ENCODE measurements at regions not wholly inside any gene's neighbourhood (a gene's known extent, or its start where the extent isn't known, plus 50 kb on each side); places are given as distances from the start of the nearest gene placed in this dataset.
"Not testable (repeated sequence)": the region's sequence is repeated elsewhere in the genome, so short reads cannot be mapped to it uniquely, and the experiment has no call there.

DNA sequence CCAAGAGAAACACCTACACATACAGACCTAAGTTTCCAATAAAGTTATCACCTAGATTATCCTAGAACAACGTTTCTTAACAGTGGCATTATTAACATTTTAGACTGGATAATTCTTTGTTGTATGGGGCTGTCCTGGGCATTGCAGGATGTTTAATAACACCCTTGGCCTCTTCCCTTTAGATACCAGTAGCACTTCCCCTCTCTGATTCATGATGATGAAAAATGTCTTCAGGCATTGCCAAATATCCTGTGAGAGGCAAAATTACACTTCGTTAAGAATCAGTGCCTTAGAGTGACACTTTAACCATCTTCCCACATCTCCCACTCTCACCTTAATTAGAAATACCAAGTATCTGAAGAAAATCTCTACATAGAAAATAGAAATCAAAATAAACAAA, 352.6 kb downstream of the CGGBP1 start:
- DNase-seq: no peak

DNA sequence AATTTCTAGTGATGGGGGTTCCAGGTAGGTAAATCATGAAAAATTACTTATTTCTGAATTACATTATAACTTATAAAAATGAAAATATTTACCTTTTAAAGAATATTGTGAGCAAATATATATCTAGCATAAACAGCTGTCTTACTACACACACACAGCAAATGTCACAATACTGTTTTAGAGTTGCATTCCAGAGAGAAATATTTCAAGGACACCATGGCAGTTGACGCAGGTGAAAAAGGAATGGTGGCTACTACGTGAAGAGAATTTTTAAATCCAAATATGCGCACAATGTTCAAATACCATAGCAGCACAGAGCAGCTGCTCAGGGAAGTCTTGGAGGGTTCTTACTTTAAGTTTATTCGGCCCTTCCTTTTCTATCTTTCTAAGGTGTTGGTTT, 356.2 kb downstream of the CGGBP1 start:
- no peak for DNase-seq

DNA sequence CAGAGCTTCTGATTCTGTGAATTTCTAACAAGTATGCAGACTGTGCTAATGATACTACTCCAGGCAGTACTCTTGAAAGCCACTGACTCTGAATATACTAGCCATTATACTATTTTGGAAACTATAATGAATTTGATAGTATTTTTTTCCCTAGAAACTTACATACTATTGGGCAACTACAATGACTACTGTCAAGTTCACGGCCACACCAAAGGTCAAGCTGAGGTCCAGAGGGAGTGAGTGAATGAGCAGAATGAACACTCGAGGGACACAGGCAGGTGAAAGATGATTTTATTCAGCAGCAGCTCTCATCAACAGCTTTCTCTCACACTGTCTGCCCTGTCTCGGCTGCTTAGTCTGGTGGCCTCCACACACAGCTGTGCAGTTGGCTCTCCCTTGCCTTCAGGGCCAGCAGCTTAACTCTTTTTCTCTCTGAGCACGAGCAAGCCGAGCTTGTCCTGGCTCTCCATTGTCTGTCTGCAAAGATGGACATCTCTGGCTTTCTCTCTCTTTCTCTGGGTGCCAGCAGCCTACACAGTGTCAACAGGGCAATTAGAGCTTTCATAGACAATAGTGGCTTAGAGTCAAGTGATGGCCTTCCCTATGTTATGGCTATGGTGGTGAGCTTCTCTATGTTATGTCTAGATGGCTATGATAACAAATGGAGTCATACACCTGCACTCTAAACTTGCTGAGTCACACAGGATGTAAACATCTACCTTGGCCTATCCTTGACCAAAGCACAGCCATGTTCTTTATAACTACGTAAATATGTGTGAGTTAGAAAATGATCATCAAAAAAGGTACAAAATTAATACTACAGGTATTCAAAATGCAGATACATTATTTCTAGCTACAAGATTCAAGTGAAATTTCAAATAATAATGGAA, 362.4 kb downstream of the CGGBP1 start:
- peak in 2 of 3 experiments; percentile 12 to 23 for DNase-seq

DNA sequence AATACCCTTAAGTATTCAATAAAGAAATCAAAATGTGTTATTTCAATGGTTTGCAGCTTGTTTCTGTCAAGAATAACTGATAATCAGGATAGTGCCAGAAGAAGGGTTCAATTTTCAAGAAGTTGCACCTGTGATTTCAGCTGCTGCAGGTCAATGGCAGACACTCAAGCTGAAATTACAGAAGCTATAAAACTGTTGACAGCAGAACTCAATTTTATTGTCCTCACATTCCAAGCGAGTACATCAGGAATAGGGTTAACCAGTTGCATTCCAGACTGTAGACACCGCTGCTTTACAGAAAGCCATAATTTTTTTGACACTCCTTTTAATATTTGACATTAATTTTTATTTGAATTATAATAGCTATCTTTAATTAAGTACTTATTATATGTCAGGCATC, 364.1 kb downstream of the CGGBP1 start:
- DNase-seq: peak in 1 of 3 experiments; percentile 70

DNA sequence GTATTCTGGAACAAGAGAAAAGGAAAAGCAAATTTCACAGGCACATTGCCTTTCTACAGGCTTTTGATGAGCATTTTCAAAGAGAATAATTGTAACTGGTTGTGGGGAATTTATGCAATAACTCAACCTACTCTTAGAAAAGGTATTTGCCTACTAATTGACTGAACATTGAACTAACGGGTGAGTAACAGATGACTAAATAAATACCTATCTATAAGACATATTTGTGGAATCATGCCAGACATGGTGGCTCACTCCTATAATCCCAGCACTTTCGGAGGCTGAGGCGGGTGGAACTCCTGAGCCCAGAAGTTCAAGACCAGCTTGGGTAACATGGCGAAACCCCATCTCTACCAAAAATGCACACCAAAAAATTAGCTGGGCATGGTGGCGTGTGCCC, 367.7 kb downstream of the CGGBP1 start:
- no peak for DNase-seq

DNA sequence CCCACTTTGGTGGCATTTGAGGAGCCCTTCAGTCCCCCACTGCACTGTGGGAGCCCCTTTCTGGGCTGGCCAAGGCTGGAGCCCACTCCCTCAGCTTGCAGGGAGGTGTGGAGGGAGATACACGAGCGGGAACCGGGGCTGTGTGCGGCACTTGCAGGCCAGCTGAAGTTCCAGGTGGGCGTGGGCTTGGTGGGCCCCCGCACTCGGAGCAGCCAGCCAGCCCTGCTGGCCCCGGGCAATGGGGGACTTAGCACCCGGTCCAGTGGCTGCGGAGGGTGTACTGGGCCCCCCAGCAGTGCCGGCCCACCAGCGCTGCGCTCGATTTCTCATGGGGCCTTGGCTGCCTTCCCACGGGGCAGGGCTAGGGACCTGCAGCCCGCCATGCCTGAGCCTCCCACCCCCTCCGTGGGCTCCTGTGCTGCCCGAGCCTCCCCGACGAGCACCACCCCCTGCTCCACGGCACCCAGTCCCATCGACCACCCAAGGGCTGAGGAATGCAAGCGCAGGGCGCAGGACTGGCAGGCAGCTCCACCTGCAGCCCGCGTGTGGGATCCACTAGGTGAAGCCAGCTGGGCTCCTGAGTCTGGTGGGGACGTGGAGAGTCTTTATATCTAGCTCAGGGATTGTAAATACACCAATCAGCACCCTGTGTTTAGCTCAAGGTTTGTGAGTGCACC, 379.7 kb downstream of the CGGBP1 start:
- DNase-seq: not testable (repeated sequence)

DNA sequence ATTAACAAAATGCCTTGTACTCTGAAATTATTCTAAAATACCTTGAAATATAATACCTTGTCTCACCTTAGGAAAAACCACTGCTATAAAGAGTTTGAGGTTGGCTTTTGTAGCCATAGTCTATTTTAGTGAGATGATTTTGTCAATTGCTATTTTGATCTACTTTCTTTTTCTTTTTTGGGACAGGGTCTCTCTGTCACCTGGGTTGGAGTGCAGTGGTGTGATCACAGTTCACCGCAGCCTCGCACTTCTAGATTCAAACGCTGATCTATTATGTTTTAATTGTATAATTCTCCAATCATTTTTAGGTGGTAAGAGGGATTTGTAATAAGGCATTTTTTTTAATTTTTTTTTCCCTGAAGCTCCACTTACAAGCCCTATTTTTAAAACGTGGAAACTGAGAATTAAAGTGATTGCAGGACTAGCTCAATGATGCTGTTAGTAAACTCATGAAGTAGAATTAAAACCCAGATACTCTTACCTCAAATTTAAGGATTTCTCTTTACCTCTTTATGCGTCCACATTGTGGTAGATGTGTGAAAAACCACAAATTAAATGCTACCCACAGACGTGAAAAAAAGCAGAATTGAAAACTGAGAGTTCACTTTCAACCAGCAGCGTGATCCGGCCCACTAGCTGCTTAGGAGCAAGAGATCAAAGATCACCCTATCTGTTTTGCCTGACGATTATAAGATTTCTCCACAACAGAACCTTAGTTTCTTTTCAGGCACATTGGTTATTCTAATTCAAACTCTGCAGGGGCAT, 384.2 kb downstream of the CGGBP1 start:
- DNase-seq: no peak

DNA sequence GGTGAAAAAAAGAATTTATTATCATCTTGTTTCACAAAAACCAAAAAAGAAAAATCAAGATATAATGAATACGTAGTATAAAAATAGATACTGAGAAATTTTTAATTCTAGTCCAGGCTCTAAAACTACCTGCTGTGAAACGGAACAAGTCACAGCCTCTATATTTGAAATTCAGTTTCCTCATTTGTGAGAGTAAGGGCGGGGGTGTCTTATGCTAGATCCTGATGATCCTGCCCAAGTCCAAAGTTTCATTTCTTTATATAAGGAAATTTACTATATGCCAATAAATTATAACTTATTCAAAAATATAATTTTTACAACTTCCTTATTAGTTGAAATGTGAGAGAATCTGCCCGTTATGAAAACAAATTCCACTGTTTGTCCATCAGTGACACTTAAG, 385.7 kb downstream of the CGGBP1 start:
- no peak for DNase-seq

DNA sequence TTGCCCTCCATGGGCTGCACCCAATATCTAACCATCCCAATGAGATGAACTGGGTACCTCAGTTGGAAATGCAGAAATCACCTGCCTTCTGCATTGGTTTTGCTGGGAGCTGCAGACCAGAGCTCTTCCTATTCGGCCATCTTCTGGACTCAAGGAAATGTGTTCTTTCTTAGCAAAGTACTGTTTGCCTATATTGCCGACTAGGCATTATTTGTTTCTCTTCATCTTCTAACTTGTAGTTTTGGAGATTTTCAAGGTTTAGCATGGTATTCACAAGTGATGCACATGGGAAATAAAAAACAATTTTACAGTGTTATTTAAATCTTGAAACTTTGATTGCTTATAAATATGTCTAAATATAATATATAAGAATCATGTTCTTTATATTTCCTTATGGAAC, 377.8 kb upstream of the POU1F1 start:
- no peak for DNase-seq

DNA sequence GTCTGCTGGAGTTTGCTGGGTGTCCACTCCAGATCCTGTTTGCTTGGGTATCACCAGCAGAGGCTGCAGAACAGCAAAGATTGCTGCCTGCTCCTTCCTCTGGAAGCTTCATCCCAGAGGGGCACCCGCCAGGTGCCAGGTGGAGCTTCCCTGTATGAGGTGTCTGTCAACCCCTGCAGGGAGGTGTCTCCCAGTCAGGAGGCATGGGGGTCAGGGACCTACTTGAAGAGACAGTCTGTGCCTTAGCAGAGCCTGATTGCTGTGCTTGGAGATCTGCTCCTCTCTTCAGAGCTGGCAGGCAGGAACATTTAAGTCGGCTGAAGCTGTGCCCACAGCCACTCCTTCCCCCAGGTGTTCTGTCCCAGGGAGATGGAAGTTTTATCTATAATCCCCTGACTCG, 376.8 kb upstream of the POU1F1 start:
- not testable (repeated sequence) for DNase-seq

DNA sequence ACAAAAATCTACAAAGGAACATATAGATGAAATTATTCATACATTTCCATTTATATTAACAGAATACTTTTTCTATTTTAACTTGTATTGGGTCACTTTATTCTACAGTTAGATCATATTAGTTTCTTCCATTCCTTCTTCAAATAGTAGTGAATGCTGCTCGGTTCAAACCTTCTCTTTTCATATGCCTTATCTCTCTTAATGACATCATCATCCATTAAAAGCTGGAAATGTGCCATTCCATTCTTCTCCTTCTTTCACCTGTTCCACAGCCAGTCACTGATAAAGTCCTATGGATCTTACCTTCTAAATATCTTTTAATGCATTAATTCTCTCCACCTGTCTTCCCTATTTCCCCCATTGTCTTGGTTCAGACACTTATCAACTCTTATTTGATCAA, 358.0 kb upstream of the POU1F1 start:
- DNase-seq: no peak

DNA sequence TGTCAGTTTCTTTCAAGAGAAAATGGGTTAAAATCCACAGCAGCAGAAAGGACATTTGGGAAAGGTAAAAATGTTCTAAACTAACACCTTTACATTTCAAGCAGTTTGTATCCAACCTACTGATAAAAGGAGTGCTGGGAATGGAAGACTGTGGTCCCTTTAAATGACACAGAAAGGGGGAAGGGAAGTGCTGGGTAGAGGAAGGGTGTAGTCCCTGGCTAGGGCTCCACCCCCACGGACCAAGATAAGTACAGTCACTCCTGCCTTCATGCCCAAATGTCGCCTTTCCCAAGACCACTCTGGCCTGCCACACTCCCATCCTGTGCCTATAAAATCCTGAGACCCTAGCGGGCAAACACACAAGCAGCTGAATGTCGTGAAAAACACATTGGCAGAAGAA, 350.9 kb upstream of the POU1F1 start:
- DNase-seq: no peak

DNA sequence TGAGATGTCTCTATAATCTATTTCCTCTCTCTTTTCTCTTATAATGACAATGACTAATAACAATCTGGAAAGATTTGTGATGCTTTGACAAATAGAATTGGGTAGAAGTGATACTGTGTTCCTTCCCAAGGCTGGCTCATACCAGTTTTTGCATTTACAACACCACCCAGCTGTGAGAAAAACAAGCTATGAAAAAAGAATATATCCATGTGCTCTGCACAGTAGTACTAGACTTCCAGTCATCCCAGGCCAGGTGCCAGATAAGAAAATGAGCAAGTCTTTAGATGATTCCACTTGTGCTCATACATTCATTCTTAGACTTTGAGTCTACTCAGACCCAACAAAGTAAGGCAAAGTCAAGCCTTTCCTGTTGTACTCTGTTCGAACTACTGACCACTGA, 350.2 kb upstream of the POU1F1 start:
- DNase-seq: no peak

DNA sequence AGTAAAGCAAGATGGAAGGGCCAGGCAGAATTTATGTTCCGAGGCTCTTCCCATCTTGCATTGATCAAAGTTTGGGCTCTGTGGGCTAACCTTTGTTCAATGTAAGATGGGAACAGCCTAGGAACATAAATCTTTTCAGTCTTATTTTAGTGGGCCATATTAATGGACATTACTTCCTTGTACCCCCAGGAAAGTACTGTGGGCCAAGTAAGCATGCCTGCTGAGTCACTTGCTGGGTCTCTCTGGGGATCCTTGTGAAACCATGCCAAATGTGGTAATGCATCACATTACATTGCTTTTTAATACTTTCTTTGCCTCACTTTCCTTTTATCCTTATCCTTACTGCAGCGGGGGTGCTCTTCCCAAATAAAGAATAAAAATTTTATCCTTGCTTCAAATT, 349.5 kb upstream of the POU1F1 start:
- DNase-seq: no peak

DNA sequence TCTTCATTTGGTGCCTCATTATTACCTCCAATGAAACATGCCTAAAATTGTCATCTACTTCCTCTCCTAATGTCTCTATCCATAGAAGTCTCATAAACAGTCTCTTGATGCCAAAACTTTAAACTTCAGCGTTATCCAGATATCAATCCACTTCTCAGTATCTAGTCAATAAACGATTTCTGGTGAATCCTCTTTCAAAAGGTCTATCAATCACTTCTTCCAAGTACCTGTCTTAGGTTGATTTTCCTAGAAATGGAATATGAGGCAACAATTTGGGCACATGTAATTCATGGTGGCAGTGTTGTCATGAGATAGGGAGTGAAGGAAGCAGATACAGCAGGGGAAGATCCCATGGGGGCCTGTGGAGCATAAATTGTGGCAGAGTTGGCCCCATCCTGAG, 348.5 kb upstream of the POU1F1 start:
- DNase-seq: no peak

DNA sequence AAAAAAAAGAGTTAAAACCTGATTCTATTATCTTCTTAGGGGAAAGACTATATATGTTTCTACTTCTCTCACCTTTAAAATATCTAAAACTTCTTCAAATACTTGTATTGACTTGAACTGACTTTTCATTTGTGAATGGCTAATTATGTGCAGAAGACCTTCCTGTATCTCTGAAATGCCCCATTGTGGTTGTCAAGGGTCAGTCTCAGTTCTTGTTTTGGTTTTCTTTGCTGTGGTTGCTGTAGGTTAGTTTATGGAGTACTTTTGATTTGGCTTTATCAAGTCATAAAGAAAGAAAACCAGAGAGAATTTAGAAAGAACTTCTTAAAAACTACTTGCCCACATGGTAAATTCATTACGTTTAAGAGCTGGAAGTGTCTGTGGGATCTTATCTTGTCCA, 345.3 kb upstream of the POU1F1 start:
- DNase-seq: no peak

DNA sequence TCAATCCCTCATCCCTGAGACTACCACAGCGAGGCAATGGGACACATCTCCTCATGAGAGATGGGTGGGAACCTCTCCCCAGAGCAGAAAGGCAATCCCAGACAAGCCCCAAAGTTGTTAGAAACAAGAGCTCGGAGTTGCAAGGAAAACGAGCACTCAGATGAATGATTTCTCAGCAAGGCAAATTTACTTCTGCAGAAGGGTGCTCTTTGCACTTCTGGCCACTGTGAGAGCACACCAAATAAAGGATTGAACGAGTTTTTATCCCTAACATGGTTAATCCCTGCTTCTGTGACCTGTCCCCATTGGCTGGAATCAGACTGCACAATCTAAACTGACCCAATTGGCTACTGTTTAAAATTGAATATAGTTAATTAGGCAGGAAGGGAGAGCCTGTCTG, 339.1 kb upstream of the POU1F1 start:
- DNase-seq: no peak

DNA sequence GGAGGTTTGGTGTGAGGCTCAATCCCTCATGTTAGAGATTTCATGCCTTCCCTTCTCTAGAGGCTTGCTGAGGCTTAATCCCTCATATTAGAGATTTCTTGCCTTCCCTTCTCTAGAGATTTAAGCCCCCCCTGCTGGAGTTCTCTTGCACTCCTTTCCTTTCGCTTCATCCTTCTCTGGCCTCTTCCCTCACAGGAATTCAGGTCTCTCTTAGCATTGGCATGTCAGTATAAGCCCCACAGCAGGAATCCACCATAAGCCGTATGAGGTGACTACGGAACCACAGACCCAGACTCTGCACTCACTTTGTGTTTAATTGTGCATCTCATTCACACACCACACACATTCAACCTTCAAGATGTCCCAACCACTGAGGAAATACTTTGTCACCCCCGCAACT, 338.6 kb upstream of the POU1F1 start:
- DNase-seq: no peak

DNA sequence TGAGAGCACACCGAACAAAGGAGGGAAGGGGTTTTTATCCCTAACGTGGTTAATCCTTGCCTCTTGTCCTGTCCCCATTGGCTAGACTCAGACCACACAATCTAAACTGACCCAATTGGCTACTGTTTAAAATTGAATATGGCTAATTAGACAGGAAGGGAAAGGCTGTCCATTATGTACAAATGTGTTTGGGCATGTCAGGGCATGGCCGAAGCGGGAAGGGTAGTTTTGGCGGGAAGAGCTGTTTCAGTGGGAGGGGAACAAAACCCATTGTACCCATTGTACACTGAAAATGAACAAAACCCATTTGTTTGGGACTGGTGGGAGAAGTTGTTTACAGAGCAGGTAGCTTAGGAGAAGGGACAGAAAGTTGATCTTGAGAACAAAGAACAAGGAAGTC, 330.9 kb upstream of the POU1F1 start:
- no peak for DNase-seq

DNA sequence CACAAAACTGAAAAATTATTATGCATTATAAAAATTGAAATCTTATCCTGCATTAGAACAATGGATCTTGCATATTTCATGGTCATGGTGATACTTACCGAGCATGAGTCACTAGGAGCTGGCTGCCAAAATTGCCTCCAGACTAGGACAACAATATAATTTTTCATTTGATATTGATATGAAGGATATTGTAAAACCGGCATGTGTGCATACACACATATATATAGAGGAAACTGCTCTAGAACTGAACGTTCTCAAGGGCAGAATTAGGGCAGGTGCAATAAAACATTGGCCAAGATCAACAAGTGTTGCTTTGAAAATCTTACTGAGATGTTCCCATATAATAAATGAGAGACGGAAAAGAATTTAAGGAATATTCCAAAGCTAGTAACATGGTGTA, 319.4 kb upstream of the POU1F1 start:
- no peak for DNase-seq

DNA sequence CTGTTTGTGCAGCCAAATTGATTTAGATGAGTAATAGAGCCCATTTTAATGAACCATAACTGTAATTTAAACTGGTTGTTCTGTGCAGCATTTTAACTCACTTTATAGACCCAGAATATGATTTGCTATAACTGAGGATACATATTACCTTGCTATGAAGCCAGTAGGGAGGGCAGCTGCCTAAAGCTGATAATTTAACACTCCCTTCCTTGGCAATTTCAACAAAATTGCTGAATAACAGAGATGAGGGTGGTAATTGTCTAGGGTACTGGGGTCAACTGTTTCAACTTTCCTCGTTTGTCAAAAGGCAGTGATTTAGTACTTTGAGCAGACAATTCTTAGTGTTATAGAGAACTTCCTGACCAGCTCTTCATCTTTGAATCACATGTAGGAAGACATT, 304.9 kb upstream of the POU1F1 start:
- no peak for DNase-seq

DNA sequence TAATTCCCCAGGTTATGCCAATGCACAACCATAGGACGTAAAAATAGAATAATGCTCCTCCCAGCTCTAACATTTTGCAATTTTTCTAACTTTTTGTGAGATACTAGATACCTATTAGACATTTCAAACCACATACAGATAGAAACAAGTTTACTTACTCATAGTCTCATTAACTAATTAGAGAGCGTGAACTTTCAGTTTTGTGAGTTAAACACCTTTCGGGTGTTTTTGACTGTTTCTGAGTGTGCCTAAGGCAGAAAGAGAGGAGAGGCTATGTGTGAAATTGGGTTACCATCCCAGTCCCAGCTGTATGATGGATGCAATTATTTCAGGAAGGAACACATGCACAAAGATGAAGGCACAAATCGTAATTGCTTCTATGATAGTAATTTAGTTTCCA, 300.4 kb upstream of the POU1F1 start:
- no peak for DNase-seq

DNA sequence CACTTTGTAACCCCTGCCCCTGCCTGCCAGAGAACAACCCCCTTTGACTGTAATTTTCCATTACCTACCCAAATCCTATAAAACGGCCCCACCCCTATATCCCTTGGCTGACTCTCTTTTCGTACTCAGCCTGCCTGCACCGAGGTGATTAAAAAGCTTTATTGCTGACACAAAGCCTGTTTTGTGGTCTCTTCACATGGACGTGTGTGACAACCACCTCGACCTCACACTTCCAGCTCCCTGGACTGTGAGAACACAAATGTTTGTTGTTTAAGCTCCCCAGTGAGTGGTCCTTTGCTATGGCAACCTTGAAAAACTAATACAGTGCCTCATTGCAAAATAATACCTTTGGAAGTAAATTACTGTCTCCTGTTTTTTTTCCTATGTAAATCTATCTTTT, 299.2 kb upstream of the POU1F1 start:
- DNase-seq: no peak

DNA sequence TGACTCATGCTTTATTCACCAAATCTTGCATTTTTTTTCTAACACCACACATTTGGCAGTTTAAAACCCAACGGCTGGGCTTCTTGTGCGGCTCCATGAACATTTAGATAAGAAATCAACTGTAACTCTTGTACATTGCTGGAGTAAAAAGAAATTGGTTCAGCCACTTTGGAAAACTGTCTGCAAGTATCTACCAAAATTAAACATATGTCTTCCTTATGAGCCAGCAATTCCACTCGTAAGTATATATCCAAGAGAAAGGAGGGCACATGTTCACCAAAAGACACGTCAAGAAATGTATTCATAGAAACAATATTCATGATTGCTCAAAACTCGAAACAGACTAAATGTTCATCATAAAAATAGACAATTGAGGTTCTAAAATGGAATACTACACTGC, 291.9 kb upstream of the POU1F1 start:
- DNase-seq: no peak
